IPS DF 19.7 (cell line): ENCODE measurements at regions not wholly inside any gene's neighbourhood (a gene's known extent, or its start where the extent isn't known, plus 50 kb on each side); places are given as distances from the start of the nearest gene placed in this dataset.

Source experiments
- DNase-seq: peaks from one replicate; pipeline ENCODE4 v3.0.0-alpha.2; 2013; ENCODE audit warnings: low read depth, low spot score

- DNase-seq = no peak
Observed at GRCh38 chr3:105923140-105923539, 54.3 kb upstream of the CBLB start.

GRCh38 chr3:105927741-105928140, 58.9 kb upstream of the CBLB start:
- no peak for DNase-seq

GRCh38 chr3:105930733-105931132, 61.9 kb upstream of the CBLB start:
- DNase-seq = no peak

GRCh38 chr3:105931500-105931899, 62.7 kb upstream of the CBLB start:
- DNase-seq = no peak

- DNase-seq = no peak
Observed at GRCh38 chr3:105933871-105934270, 65.1 kb upstream of the CBLB start.

GRCh38 chr3:105938101-105938500, 69.3 kb upstream of the CBLB start:
- no peak for DNase-seq

- DNase-seq = no peak
Observed at GRCh38 chr3:105938806-105939205, 70.0 kb upstream of the CBLB start.

GRCh38 chr3:105944276-105944675, 75.5 kb upstream of the CBLB start:
- no peak for DNase-seq

- DNase-seq = no peak
Observed at GRCh38 chr3:105944721-105945120, 75.9 kb upstream of the CBLB start.

GRCh38 chr3:105948101-105948500, 79.3 kb upstream of the CBLB start:
- no peak for DNase-seq

- DNase-seq = no peak
Observed at GRCh38 chr3:105950881-105951600, 82.2 kb upstream of the CBLB start.

- no peak for DNase-seq
Observed at GRCh38 chr3:105953831-105954230, 85.0 kb upstream of the CBLB start.

- no peak for DNase-seq
Observed at GRCh38 chr3:105956306-105956705, 87.5 kb upstream of the CBLB start.

- no peak for DNase-seq
Observed at GRCh38 chr3:105957722-105958121, 88.9 kb upstream of the CBLB start.

- DNase-seq = no peak
Observed at GRCh38 chr3:105958237-105959000, 89.6 kb upstream of the CBLB start.

GRCh38 chr3:105959851-105960250, 91.0 kb upstream of the CBLB start:
- no peak for DNase-seq

- no peak for DNase-seq
Observed at GRCh38 chr3:105960381-105960780, 91.6 kb upstream of the CBLB start.

GRCh38 chr3:105963161-105963560, 94.3 kb upstream of the CBLB start:
- DNase-seq = no peak

GRCh38 chr3:105965384-105965783, 96.6 kb upstream of the CBLB start:
- DNase-seq = no peak

GRCh38 chr3:105967117-105967516, 98.3 kb upstream of the CBLB start:
- DNase-seq = no peak

- DNase-seq = no peak
Observed at GRCh38 chr3:105970283-105970682, 101.5 kb upstream of the CBLB start.

GRCh38 chr3:105972069-105972468, 103.3 kb upstream of the CBLB start:
- no peak for DNase-seq

- no peak for DNase-seq
Observed at GRCh38 chr3:105974381-105974780, 105.6 kb upstream of the CBLB start.
